Fibroblast of lung (primary cell): ENCODE measurements at regions not wholly inside any gene's neighbourhood (a gene's known extent, or its start where the extent isn't known, plus 50 kb on each side); places are given as distances from the start of the nearest gene placed in this dataset.

Source experiments
- DNase-seq, 2 donors: peaks; one replicate each; pipeline versions ENCODE4 v3.0.0 to v3.0.0-alpha.2; 2010; ENCODE audit warnings: low read depth in 2 of 2
- H2AFZ ChIP-seq: 2 replicates; pipeline ENCODE4 v1.5.1; 2012; ENCODE audit warnings: low read length, control low read depth, inconsistent platforms
- H3K27ac ChIP-seq: 2 replicates; pipeline ENCODE4 v1.5.1; 2011; ENCODE audit warnings: low read length, control low read depth; ENCODE audit not compliant: insufficient read depth
- H3K27me3 ChIP-seq: 2 replicates; pipeline ENCODE4 v1.5.1; 2011; ENCODE audit warnings: mild to moderate bottlenecking, low read length; ENCODE audit not compliant: control insufficient read depth, insufficient read depth
- H3K36me3 ChIP-seq: 2 replicates; pipeline ENCODE4 v1.5.1; 2011; ENCODE audit warnings: low read length; ENCODE audit not compliant: control insufficient read depth, insufficient read depth
- H3K4me1 ChIP-seq: 2 replicates; pipeline ENCODE4 v1.5.1; 2011; ENCODE audit warnings: low read length; ENCODE audit not compliant: control insufficient read depth, insufficient read depth; ENCODE audit errors: extremely low read depth
- H3K4me2 ChIP-seq: 2 replicates; pipeline ENCODE4 v1.5.1; 2011; ENCODE audit warnings: low read length, control low read depth; ENCODE audit not compliant: insufficient read depth; ENCODE audit errors: extremely low read depth
- H3K4me3 ChIP-seq, 4 experiments: fragments of 200-600 bp in 1 of 4; sonication (generic) in 1 of 4; replicated peaks in 1 of 4; 2 replicates each; pipeline ENCODE4 v1.5.1; 2011 to 2016; ENCODE audit warnings: low read length in 4 of 4, low read depth in 3 of 4, mild to moderate bottlenecking in 3 of 4, control low read depth in 2 of 4, inconsistent platforms in 1 of 4, mixed read lengths in 1 of 4; ENCODE audit not compliant: insufficient read depth in 1 of 4; ENCODE audit errors: control extremely low read depth in 1 of 4
- H3K79me2 ChIP-seq: 2 replicates; pipeline ENCODE4 v1.5.1; 2012; ENCODE audit warnings: mild to moderate bottlenecking, low read length, inconsistent platforms; ENCODE audit not compliant: control insufficient read depth, insufficient read depth
- H3K9ac ChIP-seq: 2 replicates; pipeline ENCODE4 v1.5.1; 2011; ENCODE audit warnings: mild to moderate bottlenecking, low read length, control low read depth; ENCODE audit not compliant: insufficient read depth
- H3K9me3 ChIP-seq: 2 replicates; pipeline ENCODE4 v1.5.1; 2012; ENCODE audit warnings: low read depth, low read length; ENCODE audit not compliant: control insufficient read depth, insufficient read depth
- H4K20me1 ChIP-seq: 2 replicates; pipeline ENCODE4 v1.5.1; 2011; ENCODE audit warnings: low read length; ENCODE audit not compliant: control insufficient read depth, insufficient read depth; ENCODE audit errors: extremely low read depth
- EZH2 ChIP-seq: IDR thresholded peaks from 2 replicates; pipeline ENCODE4 v1.5.1; 2012; ENCODE audit warnings: low read length, control low read depth, mild to moderate bottlenecking; ENCODE audit errors: missing control alignments
- TF ChIP-seq, protein P1 (sequence below), 2 donors: IDR thresholded peaks in 1 of 2; conservative IDR thresholded peaks in 1 of 2; 1 replicate in 1 of 2; 2 replicates in 1 of 2; pipeline ENCODE4 v1.5.1; 2011 to 2012; ENCODE audit warnings: low read length in 2 of 2, control low read depth in 1 of 2, inconsistent platforms in 1 of 2, low read depth in 1 of 2, mild to moderate bottlenecking in 1 of 2

DNA sequence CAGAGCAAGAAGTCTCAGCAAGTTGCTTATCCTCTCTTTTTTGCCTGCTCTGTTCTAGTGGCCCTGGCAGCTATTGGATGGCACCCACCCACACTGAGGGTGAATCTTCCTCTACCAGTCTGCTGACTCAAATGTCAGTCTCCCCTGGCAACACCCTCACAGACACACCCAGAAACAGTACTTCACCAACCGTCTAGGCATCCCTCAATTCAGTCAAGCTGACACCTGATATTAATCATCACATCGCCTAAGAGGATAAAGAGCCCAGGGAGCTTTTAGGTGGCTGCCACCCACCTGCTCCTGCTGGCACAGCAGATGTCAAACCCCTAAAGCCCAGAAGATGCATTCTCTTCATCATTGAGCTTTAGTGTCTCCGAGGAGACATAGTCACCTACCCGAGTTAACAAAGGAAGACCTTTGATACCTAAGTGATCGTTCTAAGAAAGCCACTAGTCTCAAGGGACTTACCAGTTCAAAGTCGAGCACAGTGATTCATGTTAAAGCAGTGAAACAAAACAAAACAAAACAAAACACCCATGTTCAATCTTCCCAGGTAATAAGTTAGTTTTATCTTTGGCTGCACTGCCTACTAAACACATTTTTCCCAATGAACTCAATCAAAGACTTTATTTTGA, 97.7 kb upstream of the KCNQ5 start:
- no peak overlapping the region for H3K9ac ChIP-seq

DNA sequence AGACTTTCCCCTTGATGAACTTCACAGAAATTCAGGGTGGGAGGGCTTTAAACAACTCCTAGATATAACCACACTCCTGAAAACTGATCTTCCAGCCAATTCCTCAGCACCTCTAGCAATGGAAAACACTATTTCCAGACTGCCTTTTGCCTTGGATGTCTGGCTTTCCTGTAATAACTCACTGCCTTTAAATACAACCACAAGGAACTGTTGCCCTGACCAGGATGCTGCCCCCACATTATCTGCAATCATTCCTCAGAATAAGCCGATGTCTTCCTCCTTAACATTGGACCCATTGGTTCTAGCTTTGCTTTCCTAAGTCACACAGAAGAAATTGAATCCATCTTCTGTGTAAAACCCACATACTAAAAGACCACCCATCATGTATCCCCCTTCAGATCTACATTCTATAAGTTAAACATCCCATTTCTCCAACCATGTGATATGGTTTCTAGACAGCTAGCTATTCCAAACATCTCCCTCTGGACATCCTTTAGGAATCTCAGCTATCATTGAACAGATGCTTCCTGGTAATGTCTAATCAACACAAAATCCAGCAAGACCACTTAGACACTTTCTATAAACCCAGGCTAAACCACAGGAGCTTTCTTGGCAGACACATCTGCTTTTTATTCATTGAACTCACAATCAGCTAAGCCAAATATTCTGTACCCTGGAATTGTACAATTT, 95.9 kb upstream of the KCNQ5 start:
- H3K4me3 ChIP-seq = no peak overlapping the region
- no peaks in the 10 kb centered on the region for H3K9me3 ChIP-seq
- H3K27ac ChIP-seq = no peak overlapping the region
- H4K20me1 ChIP-seq = no peaks in the 10 kb centered on the region
- no peaks in the 10 kb centered on the region for H3K4me1 ChIP-seq
- no peak overlapping the region for H2AFZ ChIP-seq
- H3K4me2 ChIP-seq = no peak overlapping the region
- DNase-seq = peak in 1 of 2 donors; percentile 83
- H3K9ac ChIP-seq = no peak overlapping the region
- H3K79me2 ChIP-seq = no peaks in the 10 kb centered on the region
- no peaks in the 10 kb centered on the region for H3K36me3 ChIP-seq
- no peaks in the 10 kb centered on the region for H3K27me3 ChIP-seq
- TF ChIP-seq, protein P1, sequence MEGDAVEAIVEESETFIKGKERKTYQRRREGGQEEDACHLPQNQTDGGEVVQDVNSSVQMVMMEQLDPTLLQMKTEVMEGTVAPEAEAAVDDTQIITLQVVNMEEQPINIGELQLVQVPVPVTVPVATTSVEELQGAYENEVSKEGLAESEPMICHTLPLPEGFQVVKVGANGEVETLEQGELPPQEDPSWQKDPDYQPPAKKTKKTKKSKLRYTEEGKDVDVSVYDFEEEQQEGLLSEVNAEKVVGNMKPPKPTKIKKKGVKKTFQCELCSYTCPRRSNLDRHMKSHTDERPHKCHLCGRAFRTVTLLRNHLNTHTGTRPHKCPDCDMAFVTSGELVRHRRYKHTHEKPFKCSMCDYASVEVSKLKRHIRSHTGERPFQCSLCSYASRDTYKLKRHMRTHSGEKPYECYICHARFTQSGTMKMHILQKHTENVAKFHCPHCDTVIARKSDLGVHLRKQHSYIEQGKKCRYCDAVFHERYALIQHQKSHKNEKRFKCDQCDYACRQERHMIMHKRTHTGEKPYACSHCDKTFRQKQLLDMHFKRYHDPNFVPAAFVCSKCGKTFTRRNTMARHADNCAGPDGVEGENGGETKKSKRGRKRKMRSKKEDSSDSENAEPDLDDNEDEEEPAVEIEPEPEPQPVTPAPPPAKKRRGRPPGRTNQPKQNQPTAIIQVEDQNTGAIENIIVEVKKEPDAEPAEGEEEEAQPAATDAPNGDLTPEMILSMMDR (conservative IDR thresholded peaks at IDR 0.05 in 1 of 2, IDR thresholded peaks at IDR 0.05 in 1 of 2; ENCODE audit: low read depth in 1 of 2, low read length in 2 of 2) = no peak

More for the DNA sequence above, 97.7 kb upstream of the KCNQ5 start:
- Histone ChIP-seq H4K20me1 (no peaks in the 10 kb centered on the region), H3K4me3 (no peak overlapping the region), H3K4me2 (no peak overlapping the region), H3K9me3 (no peaks in the 10 kb centered on the region), H2AFZ (no peak overlapping the region), H3K36me3 (no peaks in the 10 kb centered on the region), H3K79me2 (no peaks in the 10 kb centered on the region), H3K4me1 (no peaks in the 10 kb centered on the region), H3K27me3 (no peaks in the 10 kb centered on the region), H3K27ac (no peak overlapping the region)
- no peak for DNase-seq
- TF ChIP-seq, protein P1 (conservative IDR thresholded peaks at IDR 0.05 in 1 of 2, IDR thresholded peaks at IDR 0.05 in 1 of 2; ENCODE audit: low read depth in 1 of 2, low read length in 2 of 2) = no peak
- TF ChIP-seq EZH2 = no peak

DNA sequence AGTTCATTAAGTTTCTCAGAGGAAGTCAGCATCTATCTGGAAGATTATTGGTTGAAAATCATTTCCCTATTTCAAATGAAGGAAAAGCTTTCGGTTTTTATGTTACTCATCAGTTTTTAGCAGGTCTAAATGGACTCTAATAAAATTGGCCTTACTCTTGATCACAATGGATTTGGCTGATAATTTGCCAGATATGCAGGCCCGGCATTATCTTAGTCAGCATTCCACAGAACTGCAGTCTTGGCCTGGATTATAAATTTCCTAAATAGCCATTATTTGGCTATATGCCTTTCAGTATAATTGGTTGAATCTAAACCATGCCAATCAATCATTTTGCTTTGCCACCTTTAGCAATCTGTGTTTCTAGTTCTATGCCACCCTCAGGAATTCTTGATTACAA, 91.7 kb upstream of the KCNQ5 start:
- Histone ChIP-seq H3K27ac (no peak overlapping the region), H3K4me1 (no peaks in the 10 kb centered on the region), H3K9ac (no peak overlapping the region), H3K4me2 (no peak overlapping the region), H3K79me2 (no peaks in the 10 kb centered on the region), H3K36me3 (no peaks in the 10 kb centered on the region), H3K4me3 (no peak overlapping the region), H3K9me3 (no peaks in the 10 kb centered on the region), H3K27me3 (no peaks in the 10 kb centered on the region), H2AFZ (no peak overlapping the region), H4K20me1 (no peaks in the 10 kb centered on the region)
- TF ChIP-seq, protein P1 (conservative IDR thresholded peaks at IDR 0.05 in 1 of 2, IDR thresholded peaks at IDR 0.05 in 1 of 2; ENCODE audit: low read depth in 1 of 2, low read length in 2 of 2) = no peak
- TF ChIP-seq EZH2 = no peak
- peak in 1 of 2 donors; percentile 51 for DNase-seq
